ENCODE measurements at regions not wholly inside any gene's neighbourhood (a gene's known extent, or its start where the extent isn't known, plus 50 kb on each side); places are given as distances from the start of the nearest gene placed in this dataset.
A peak's percentile ranks its signal among the peaks of the same experiment; 100 is the strongest.
"Not testable (repeated sequence)": the region's sequence is repeated elsewhere in the genome, so short reads cannot be mapped to it uniquely, and the experiment has no call there.

DNA sequence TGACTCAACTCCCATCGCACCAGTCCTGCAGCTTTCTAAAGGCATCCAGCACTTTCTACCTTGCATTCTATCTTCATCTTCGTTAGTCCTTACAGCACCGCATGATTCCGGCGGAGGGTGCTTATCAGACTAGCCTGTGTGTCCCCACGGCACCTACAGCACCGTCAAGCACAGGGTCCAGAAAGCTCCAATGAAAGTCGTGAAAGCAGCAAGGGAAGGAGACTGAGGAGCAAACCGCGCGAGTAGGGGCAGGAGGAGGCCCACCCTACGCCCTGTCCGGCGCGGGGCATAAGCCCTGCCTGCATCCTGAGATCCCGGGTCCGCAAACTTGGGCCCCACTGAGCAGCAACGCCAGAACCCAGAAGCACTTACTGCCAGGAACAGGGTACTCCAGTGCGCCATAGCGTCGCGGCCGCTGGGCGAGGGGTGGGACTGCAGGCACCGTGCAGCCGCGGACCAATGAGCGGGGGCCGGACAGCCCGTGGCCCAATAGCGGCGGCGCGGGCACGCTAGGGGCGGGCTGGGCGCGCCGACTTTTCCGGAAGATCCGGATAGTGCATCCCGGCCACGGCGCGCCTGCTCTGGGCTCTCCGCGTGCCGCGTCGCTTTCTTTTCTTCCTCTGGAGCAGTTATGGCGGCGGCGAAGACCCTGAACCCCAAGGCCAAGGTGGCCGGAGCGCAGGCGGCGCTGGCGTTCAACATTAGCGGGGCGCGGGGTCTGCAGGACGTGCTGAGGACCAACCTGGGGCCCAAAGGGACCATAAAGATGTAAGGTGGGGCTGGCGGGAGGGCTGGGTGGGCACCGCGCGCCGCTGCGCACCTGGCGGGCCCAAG is 122.1 kb upstream of the VKORC1L1 start:
- TF ChIP-seq CTCF (IDR thresholded peaks at IDR 0.05; ENCODE audit: insufficient read depth, low read length, poor library complexity, severe bottlenecking), result no peak
- H3K4me3 ChIP-seq (ENCODE audit: low read depth, low read length), result peak overlapping the region; percentile 85

GRCh38 chr7:65754070-65754469 is 118.8 kb upstream of the VKORC1L1 start:
- DNase-seq (ENCODE audit: low read depth); H3K36me3 ChIP-seq (ENCODE audit: control insufficient read depth, insufficient read depth, low read length); H3K27me3 ChIP-seq (ENCODE audit: control insufficient read depth, insufficient read depth, low read length); H3K4me3 ChIP-seq (ENCODE audit: low read depth, low read length): not testable (repeated sequence)

More for the DNA sequence above, 122.1 kb upstream of the VKORC1L1 start:
- H3K27me3 ChIP-seq (ENCODE audit: control insufficient read depth, insufficient read depth, low read length), result no peaks in the 10 kb centered on the region
- peak; percentile 54 for DNase-seq (ENCODE audit: low read depth)
- no peaks in the 10 kb centered on the region for H3K36me3 ChIP-seq (ENCODE audit: control insufficient read depth, insufficient read depth, low read length)

DNA sequence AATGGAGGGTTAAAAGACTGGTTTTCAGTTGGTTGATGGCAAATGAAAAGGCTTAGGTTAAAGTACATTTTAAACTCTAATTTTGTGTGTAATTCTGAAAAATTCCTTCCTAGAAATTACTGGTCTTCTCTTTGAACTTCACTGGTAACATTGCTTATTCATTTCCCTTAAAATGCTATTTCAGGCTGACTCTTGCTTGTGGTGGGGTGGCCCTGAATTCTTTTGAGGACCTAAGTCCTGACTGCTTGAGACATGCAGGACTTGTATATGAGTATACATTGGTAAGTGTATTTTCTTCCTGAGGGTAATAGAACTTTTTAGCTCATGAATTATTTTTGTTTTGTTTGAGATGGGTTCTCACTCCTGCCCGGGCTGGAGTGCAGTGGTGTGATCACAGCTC is 113.9 kb upstream of the VKORC1L1 start:
- H3K4me3 ChIP-seq (ENCODE audit: low read depth, low read length); DNase-seq (ENCODE audit: low read depth); H3K36me3 ChIP-seq (ENCODE audit: control insufficient read depth, insufficient read depth, low read length); H3K27me3 ChIP-seq (ENCODE audit: control insufficient read depth, insufficient read depth, low read length): not testable (repeated sequence)

- not testable (repeated sequence) for H3K4me3 ChIP-seq (ENCODE audit: low read depth, low read length); DNase-seq (ENCODE audit: low read depth); H3K36me3 ChIP-seq (ENCODE audit: control insufficient read depth, insufficient read depth, low read length); H3K27me3 ChIP-seq (ENCODE audit: control insufficient read depth, insufficient read depth, low read length)
These were observed 110.2 kb upstream of the VKORC1L1 start for GRCh38 chr7:65762712-65763111.

- not testable (repeated sequence) for DNase-seq (ENCODE audit: low read depth); H3K27me3 ChIP-seq (ENCODE audit: control insufficient read depth, insufficient read depth, low read length); H3K4me3 ChIP-seq (ENCODE audit: low read depth, low read length); H3K36me3 ChIP-seq (ENCODE audit: control insufficient read depth, insufficient read depth, low read length)
These were observed 109.8 kb upstream of the VKORC1L1 start for GRCh38 chr7:65763114-65763513.

DNA sequence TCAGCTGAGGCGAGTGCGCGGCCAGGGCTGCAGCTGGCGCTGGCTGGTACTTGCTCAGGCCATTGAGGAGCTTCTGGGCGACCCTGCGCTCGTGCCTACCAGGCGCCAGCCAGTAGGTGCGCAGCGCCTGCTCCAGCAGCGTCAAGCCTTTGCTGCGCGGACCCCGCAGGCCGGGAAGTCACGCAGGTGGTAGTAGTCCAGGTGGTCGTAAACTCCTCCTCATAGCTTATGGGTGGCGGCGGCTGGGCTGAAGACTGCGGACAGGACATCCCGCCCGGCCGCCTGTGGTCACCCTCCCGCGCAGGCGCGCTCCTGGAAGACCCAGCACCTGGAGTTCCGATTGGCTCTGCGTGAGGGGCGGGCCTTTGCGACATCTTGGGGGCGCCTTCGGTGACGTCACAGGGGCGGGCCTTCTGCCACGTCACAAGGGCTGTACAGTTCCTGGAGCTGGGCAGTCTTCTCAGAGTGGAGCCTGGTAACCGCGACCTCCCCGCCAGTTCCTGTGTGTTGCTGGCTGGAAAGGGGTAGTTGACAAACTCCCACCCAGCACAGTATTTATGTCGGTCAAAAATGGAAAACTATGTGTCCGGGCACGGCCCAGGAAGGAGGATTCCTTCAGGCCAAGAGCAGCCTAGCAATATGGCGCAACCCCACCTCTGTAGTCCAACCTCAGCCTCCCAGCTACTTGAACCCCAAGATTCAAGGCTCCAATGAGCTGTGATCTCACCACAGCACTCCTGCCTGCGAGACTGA is 102.2 kb upstream of the VKORC1L1 start:
- peak overlapping the region; percentile 76 for H3K4me3 ChIP-seq (ENCODE audit: low read depth, low read length)
- H3K36me3 ChIP-seq (ENCODE audit: control insufficient read depth, insufficient read depth, low read length); DNase-seq (ENCODE audit: low read depth); H3K27me3 ChIP-seq (ENCODE audit: control insufficient read depth, insufficient read depth, low read length): not testable (repeated sequence)

- DNase-seq (ENCODE audit: low read depth); H3K27me3 ChIP-seq (ENCODE audit: control insufficient read depth, insufficient read depth, low read length); H3K36me3 ChIP-seq (ENCODE audit: control insufficient read depth, insufficient read depth, low read length): not testable (repeated sequence)
- peak overlapping the region; percentile 76 for H3K4me3 ChIP-seq (ENCODE audit: low read depth, low read length)
These were observed 101.7 kb upstream of the VKORC1L1 start for GRCh38 chr7:65771226-65771569.

- not testable (repeated sequence) for DNase-seq (ENCODE audit: low read depth)
These were observed 96.2 kb upstream of the VKORC1L1 start for GRCh38 chr7:65776677-65777076.

DNA sequence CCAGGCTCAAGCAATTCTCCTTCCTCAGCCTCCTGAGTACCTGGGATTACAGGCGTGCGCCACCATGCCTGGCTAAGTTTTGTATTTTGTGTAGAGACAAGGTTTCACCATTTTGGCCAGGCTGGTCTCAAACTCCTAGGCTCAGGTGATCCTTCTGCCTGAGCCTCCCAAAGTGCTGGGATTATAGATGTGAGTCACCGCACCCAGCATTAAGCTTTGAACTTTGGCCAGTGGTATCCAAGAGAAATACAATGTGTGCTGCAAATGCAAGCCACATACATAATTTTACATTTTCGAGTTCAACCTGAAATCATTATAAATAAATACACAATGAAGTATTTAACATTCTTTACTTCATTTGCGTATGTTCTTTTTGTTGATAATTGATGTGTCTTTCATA is 82.9 kb upstream of the VKORC1L1 start:
- H3K36me3 ChIP-seq (ENCODE audit: control insufficient read depth, insufficient read depth, low read length); H3K4me3 ChIP-seq (ENCODE audit: low read depth, low read length); H3K27me3 ChIP-seq (ENCODE audit: control insufficient read depth, insufficient read depth, low read length); DNase-seq (ENCODE audit: low read depth): not testable (repeated sequence)

More at GRCh38 chr7:65776677-65777076, 96.2 kb upstream of the VKORC1L1 start:
- not testable (repeated sequence) for H3K4me3 ChIP-seq (ENCODE audit: low read depth, low read length); H3K27me3 ChIP-seq (ENCODE audit: control insufficient read depth, insufficient read depth, low read length); H3K36me3 ChIP-seq (ENCODE audit: control insufficient read depth, insufficient read depth, low read length)

DNA sequence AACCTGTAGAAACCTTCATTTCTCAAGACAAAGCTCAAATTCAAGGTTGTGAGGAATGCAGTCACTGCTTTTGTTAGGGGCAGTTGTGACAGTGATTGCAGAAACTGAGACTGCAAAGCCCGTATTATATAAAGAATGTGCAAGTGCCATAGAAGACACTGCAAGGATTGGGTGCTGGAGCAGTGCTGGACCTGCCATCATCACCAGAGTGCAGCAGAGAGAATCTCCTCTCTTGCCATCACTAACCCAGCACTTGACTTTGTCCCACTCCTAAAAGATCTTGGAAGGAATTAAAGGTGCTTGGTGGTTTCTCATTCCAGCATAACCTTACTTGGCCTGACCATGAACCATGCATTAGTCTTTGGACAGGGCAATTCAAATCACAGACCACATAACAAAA is 81.1 kb upstream of the VKORC1L1 start:
- DNase-seq (ENCODE audit: low read depth); H3K27me3 ChIP-seq (ENCODE audit: control insufficient read depth, insufficient read depth, low read length); H3K4me3 ChIP-seq (ENCODE audit: low read depth, low read length); H3K36me3 ChIP-seq (ENCODE audit: control insufficient read depth, insufficient read depth, low read length): not testable (repeated sequence)

DNA sequence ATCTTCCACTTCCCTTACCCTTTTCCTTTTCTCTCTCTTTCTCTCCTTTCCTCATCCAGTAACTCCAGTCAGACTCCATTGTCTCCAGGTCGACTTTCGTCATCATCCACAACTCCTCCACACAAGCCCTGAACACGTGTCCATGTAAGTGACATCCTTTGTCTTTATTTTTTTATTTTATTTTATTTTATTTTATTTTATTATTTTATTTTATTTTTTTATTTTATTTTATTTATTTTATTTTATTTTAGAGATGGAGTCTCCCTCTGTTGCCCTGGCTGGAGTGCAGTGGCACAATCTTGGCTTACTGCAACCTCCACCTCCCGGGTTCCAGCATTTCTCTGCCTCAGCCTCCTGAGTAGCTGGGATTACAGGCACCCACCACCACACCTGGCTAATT is 80.1 kb upstream of the VKORC1L1 start:
- H3K4me3 ChIP-seq (ENCODE audit: low read depth, low read length); H3K27me3 ChIP-seq (ENCODE audit: control insufficient read depth, insufficient read depth, low read length); DNase-seq (ENCODE audit: low read depth); H3K36me3 ChIP-seq (ENCODE audit: control insufficient read depth, insufficient read depth, low read length): not testable (repeated sequence)

- H3K36me3 ChIP-seq (ENCODE audit: control insufficient read depth, insufficient read depth, low read length); H3K4me3 ChIP-seq (ENCODE audit: low read depth, low read length); DNase-seq (ENCODE audit: low read depth); H3K27me3 ChIP-seq (ENCODE audit: control insufficient read depth, insufficient read depth, low read length): not testable (repeated sequence)
These were observed 78.0 kb upstream of the VKORC1L1 start for GRCh38 chr7:65794671-65795391.

DNA sequence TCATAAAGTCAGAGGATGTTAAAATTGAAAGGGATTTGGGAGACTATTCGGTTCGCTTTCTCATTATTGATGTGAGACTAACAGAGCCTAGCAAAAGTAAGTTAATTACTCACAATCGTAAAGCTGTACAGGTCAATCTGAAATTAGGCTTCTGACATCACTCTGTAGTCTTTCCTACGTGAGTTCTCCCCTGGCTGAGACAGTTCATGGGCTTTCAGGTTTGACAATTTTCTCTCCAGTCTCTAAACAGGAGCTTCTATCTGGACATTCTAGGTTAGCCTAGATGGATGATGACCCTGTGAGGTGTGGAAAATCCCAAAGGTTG is 77.5 kb upstream of the VKORC1L1 start:
- not testable (repeated sequence) for H3K4me3 ChIP-seq (ENCODE audit: low read depth, low read length); H3K27me3 ChIP-seq (ENCODE audit: control insufficient read depth, insufficient read depth, low read length); DNase-seq (ENCODE audit: low read depth); H3K36me3 ChIP-seq (ENCODE audit: control insufficient read depth, insufficient read depth, low read length)
